Cardiac muscle cell (in vitro differentiated cells and primary cell): ENCODE measurements at regions not wholly inside any gene's neighbourhood (a gene's known extent, or its start where the extent isn't known, plus 50 kb on each side); places are given as distances from the start of the nearest gene placed in this dataset.

ENCODE experiments used
- DNase-seq, 2 donors: peaks; one replicate each; pipeline versions ENCODE4 v3.0.0 to v3.0.0-alpha.2; 2010 to 2017; ENCODE audit warnings: low read depth in 1 of 2, low spot score in 1 of 2
- H3K27ac ChIP-seq: fragments of 200-600 bp; sonication (generic); 2 replicates; pipeline ENCODE4 v1.5.1; 2016
- H3K27me3 ChIP-seq: fragments of 200-600 bp; sonication (generic); 2 replicates; pipeline ENCODE4 v1.6.0; 2016; ENCODE audit warnings: control low read depth
- H3K36me3 ChIP-seq: fragments of 200-600 bp; sonication (generic); 2 replicates; pipeline ENCODE4 v1.5.1; 2016; ENCODE audit warnings: control low read depth
- H3K4me1 ChIP-seq: fragments of 200-600 bp; sonication (generic); 2 replicates; pipeline ENCODE4 v1.8.1; 2017; ENCODE audit warnings: low read depth, mild to moderate bottlenecking, mixed run types
- H3K4me3 ChIP-seq: fragments of 200-600 bp; sonication (generic); 2 replicates; pipeline ENCODE4 v1.5.1; 2016; ENCODE audit warnings: mild to moderate bottlenecking
- H3K9me3 ChIP-seq: fragments of 200-600 bp; sonication (generic); 2 replicates; pipeline ENCODE4 v1.5.1; 2017; ENCODE audit warnings: low read depth, mild to moderate bottlenecking, control low read depth
- TF ChIP-seq, protein P1 (sequence below): IDR thresholded peaks from 2 replicates; pipeline ENCODE4 v1.5.1; 2012; ENCODE audit warnings: low read depth, mild to moderate bottlenecking, low read length

DNA sequence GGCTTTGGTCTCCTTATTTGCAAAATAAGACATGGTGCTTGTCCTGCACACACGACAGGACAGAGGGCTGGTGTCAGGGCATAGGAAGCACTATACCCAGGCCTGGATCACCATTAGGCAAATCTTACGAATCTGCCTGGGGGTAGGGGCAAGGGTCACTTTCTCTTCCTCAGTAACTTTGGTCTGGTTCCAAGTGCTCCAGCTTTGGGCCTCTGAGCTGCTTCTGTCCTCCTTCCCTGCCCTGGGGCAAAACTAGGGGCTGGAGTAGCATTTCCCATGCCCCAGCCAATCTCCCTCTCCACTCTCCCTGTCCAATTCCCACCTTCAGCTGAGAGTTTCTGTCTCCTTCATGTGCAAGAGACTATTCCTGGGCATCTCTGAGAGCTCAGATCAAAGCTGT is 123.7 kb upstream of the NECTIN1 start:
- TF ChIP-seq, protein P1, sequence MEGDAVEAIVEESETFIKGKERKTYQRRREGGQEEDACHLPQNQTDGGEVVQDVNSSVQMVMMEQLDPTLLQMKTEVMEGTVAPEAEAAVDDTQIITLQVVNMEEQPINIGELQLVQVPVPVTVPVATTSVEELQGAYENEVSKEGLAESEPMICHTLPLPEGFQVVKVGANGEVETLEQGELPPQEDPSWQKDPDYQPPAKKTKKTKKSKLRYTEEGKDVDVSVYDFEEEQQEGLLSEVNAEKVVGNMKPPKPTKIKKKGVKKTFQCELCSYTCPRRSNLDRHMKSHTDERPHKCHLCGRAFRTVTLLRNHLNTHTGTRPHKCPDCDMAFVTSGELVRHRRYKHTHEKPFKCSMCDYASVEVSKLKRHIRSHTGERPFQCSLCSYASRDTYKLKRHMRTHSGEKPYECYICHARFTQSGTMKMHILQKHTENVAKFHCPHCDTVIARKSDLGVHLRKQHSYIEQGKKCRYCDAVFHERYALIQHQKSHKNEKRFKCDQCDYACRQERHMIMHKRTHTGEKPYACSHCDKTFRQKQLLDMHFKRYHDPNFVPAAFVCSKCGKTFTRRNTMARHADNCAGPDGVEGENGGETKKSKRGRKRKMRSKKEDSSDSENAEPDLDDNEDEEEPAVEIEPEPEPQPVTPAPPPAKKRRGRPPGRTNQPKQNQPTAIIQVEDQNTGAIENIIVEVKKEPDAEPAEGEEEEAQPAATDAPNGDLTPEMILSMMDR = no peak
- no peaks in the 10 kb centered on the region for H3K36me3 ChIP-seq
- H3K27ac ChIP-seq = no peak overlapping the region
- H3K9me3 ChIP-seq = no peaks in the 10 kb centered on the region
- no peak for DNase-seq
- H3K4me3 ChIP-seq = no peak overlapping the region
- no peaks in the 10 kb centered on the region for H3K4me1 ChIP-seq
- no peaks in the 10 kb centered on the region for H3K27me3 ChIP-seq

- H3K36me3 ChIP-seq = no peaks in the 10 kb centered on the region
- TF ChIP-seq, protein P1 = no peak
- H3K4me1 ChIP-seq = no peaks in the 10 kb centered on the region
- H3K27me3 ChIP-seq = no peaks in the 10 kb centered on the region
- no peak for DNase-seq
- H3K4me3 ChIP-seq = no peak overlapping the region
- no peaks in the 10 kb centered on the region for H3K9me3 ChIP-seq
- H3K27ac ChIP-seq = no peak overlapping the region
Measured at GRCh38 chr11:119850822-119851409, 121.9 kb upstream of the NECTIN1 start.

DNA sequence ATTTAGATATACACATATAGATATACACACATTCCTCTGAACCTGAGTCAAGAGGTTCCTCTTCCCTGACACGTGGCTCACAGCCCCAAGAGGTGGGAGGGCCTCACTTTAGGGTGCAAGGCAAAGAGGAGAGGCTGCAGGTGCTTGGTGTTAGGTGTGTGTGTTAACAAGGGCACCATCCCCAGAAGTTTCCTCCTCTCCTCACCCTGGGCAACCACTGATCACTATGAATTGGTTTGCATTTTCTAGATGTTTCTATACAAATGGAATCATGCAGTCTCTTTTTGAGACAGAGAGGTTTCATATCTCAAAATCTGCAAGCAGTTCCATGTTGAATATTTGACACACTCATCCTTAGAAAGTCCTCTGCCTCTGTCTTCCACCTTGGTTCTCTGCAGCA is 120.9 kb upstream of the NECTIN1 start:
- H3K36me3 ChIP-seq = no peaks in the 10 kb centered on the region
- TF ChIP-seq, protein P1 = no peak
- no peak overlapping the region for H3K27ac ChIP-seq
- no peak for DNase-seq
- no peaks in the 10 kb centered on the region for H3K9me3 ChIP-seq
- H3K27me3 ChIP-seq = no peaks in the 10 kb centered on the region
- H3K4me3 ChIP-seq = no peak overlapping the region
- H3K4me1 ChIP-seq = peaks cover 5% of the 10 kb centered on the region

GRCh38 chr11:119847853-119848252 is 118.9 kb upstream of the NECTIN1 start:
- H3K27me3 ChIP-seq = no peaks in the 10 kb centered on the region
- peaks cover 8% of the 10 kb centered on the region for H3K4me1 ChIP-seq
- no peaks in the 10 kb centered on the region for H3K9me3 ChIP-seq
- H3K4me3 ChIP-seq = no peak overlapping the region
- TF ChIP-seq, protein P1 = no peak
- no peak overlapping the region for H3K27ac ChIP-seq
- H3K36me3 ChIP-seq = no peaks in the 10 kb centered on the region
- no peak for DNase-seq

DNA sequence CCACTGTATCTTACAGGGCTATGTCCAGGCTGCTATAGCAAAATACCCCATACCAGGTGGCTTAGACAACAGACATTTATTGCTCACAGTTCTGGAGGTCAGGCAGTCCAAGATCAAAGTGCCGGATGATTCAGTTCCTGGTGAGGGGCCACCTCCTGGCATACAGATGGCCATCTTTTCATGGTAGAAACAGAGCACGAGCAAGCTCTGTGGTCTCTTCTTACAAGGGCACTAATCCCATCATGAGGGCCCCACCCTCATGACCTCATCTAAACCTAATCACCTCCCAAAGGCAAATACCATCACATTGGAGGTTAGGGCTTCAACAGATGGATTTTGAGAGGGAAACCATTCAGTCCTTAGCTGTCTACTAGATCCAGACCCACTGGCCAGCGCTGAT is 117.4 kb upstream of the NECTIN1 start:
- DNase-seq = no peak
- no peak overlapping the region for H3K27ac ChIP-seq

More for the DNA sequence above, 117.4 kb upstream of the NECTIN1 start:
- H3K9me3 ChIP-seq = no peaks in the 10 kb centered on the region
- no peaks in the 10 kb centered on the region for H3K27me3 ChIP-seq
- no peak overlapping the region for H3K4me3 ChIP-seq
- peaks cover 12% of the 10 kb centered on the region for H3K4me1 ChIP-seq
- no peaks in the 10 kb centered on the region for H3K36me3 ChIP-seq
- TF ChIP-seq, protein P1 = no peak
